ENCODE measurements at regions not wholly inside any gene's neighbourhood (a gene's known extent, or its start where the extent isn't known, plus 50 kb on each side); places are given as distances from the start of the nearest gene placed in this dataset.

GRCh38 chr13:90237852-90238251 is 1109.6 kb upstream of the MIR17HG start:
- H2AFZ ChIP-seq (replicated peaks; ENCODE audit: low read length, poor library complexity), result no peak overlapping the region
- intact Hi-C loops (cut with micrococcal nuclease), result no loop called here

More at GRCh38 chr13:90237852-90238251, 1109.6 kb upstream of the MIR17HG start:
- Histone ChIP-seq H3K4ac (ENCODE audit: low read depth, low read length) (no peak overlapping the region), H3K79me1 (ENCODE audit: low read depth in 1 of 2, low read length in 2 of 2) (no peaks in the 10 kb centered on the region), H3K4me1 (ENCODE audit: control insufficient read depth, insufficient read depth, low read length) (no peaks in the 10 kb centered on the region), H3K4me3 (ENCODE audit: insufficient read depth, low read depth, low read length) (no peak overlapping the region), H3K36me3 (ENCODE audit: control insufficient read depth, insufficient read depth, low read length) (no peaks in the 10 kb centered on the region), H3K18ac (ENCODE audit: low read depth, low read length) (no peak overlapping the region), H2AK5ac (ENCODE audit: low read depth, low read length) (no peak overlapping the region), H3K9me3 (ENCODE audit: control insufficient read depth, insufficient read depth, low read length) (peaks cover 2% of the 10 kb centered on the region; the same call in 1 of the 2 replicates), H3K23ac (ENCODE audit: low read depth, low read length) (no peak overlapping the region), H4K5ac (ENCODE audit: low read depth, low read length) (no peak overlapping the region), H3K4me2 (ENCODE audit: low read depth, low read length) (no peak overlapping the region), H2BK120ac (ENCODE audit: low read depth, low read length) (no peak overlapping the region), H4K8ac (ENCODE audit: low read depth in 2 of 2, low read length in 2 of 2) (no peak overlapping the region), H3K9ac (ENCODE audit: low read depth, low read length) (no peak overlapping the region), H4K91ac (ENCODE audit: insufficient read depth, low read depth, low read length) (no peak overlapping the region), H2BK5ac (ENCODE audit: low read depth, low read length, poor library complexity, severe bottlenecking) (no peak overlapping the region), H2AK9ac (replicated peaks; ENCODE audit: low read depth, low read length, poor library complexity) (no peak overlapping the region), H4K20me1 (ENCODE audit: insufficient read depth, low read length) (no peaks in the 10 kb centered on the region), H2BK20ac (ENCODE audit: low read depth, low read length) (no peak overlapping the region), H3K9me1 (ENCODE audit: insufficient read depth, low read length) (no peaks in the 10 kb centered on the region), H3K27ac (ENCODE audit: insufficient read depth, low read length) (no peak overlapping the region), H3K27me3 (ENCODE audit: control insufficient read depth, insufficient read depth, low read length) (no peaks in the 10 kb centered on the region), H3K14ac (replicated peaks; ENCODE audit: low read depth, low read length) (no peak overlapping the region), H2BK15ac (ENCODE audit: low read depth, low read length) (no peak overlapping the region), H3K56ac (ENCODE audit: extremely low read depth, insufficient read depth, low read length) (no peak overlapping the region)
- POLR2A ChIA-PET (ENCODE audit: unreplicated experiment), result no interaction called here
- BruUV-seq (replicated peaks), result no TSS peak
- dilution Hi-C loops (cut with HindIII; ENCODE audit: low sequenced_read_pairs, unreplicated experiment) (no loop called here), in situ Hi-C loops (cut with MboI; ENCODE audit: low sequenced_read_pairs) (no loop called here)
- no peak for ATAC-seq (ENCODE audit: low read depth)
- no peak for TF ChIP-seq RAD21 (IDR thresholded peaks at IDR 0.05; ENCODE audit: low read length)
- TF ChIP-seq CHD1 (IDR thresholded peaks at IDR 0.05; ENCODE audit: low read depth, low read length), result no peak
- no peak for TF ChIP-seq RCOR1 (IDR thresholded peaks at IDR 0.05; ENCODE audit: insufficient replicate concordance, low read length)
- no peak for TF ChIP-seq MXI1 (IDR thresholded peaks at IDR 0.05; ENCODE audit: borderline replicate concordance, low read depth, low read length)
- CTCF ChIA-PET, result no interaction called here
- no peak for DNase-seq

Measured in IMR-90 (cell line).